ENCODE measurements at regions not wholly inside any gene's neighbourhood (a gene's known extent, or its start where the extent isn't known, plus 50 kb on each side); places are given as distances from the start of the nearest gene placed in this dataset.
"Not testable (repeated sequence)": the region's sequence is repeated elsewhere in the genome, so short reads cannot be mapped to it uniquely, and the experiment has no call there.

- no peak overlapping the region for H3K4me3 ChIP-seq (ENCODE audit: insufficient read depth, low read depth, low read length)
- H3K27ac ChIP-seq (ENCODE audit: insufficient read depth, low read depth, low read length, poor library complexity, severe bottlenecking): no peak overlapping the region
- H3K27me3 ChIP-seq (ENCODE audit: control insufficient read depth, insufficient read depth, low read length, poor library complexity, severe bottlenecking): no peaks in the 10 kb centered on the region
- H3K36me3 ChIP-seq (ENCODE audit: control insufficient read depth, insufficient read depth, low read length): no peaks in the 10 kb centered on the region
- no peaks in the 10 kb centered on the region for H3K9me3 ChIP-seq (ENCODE audit: control insufficient read depth, low read length)
- H3K4me1 ChIP-seq (ENCODE audit: control insufficient read depth, insufficient read depth, low read length): no peaks in the 10 kb centered on the region
Observed at GRCh38 chr11:92002568-92002967, 222.1 kb upstream of the FAT3 start.

- Histone ChIP-seq H3K36me3 (ENCODE audit: control insufficient read depth, insufficient read depth, low read length) (no peaks in the 10 kb centered on the region), H3K4me3 (ENCODE audit: insufficient read depth, low read depth, low read length) (no peak overlapping the region), H3K4me1 (ENCODE audit: control insufficient read depth, insufficient read depth, low read length) (no peaks in the 10 kb centered on the region), H3K9me3 (ENCODE audit: control insufficient read depth, low read length) (no peaks in the 10 kb centered on the region), H3K27ac (ENCODE audit: insufficient read depth, low read depth, low read length, poor library complexity, severe bottlenecking) (no peak overlapping the region), H3K27me3 (ENCODE audit: control insufficient read depth, insufficient read depth, low read length, poor library complexity, severe bottlenecking) (no peaks in the 10 kb centered on the region)
- 93 to 96% methylated on average over 2 of the region's 2 CpGs for WGBS, 2 experiments
Observed at GRCh38 chr11:91998481-91998880, 226.1 kb upstream of the FAT3 start.

GRCh38 chr11:91997226-91997625 is 227.4 kb upstream of the FAT3 start:
- 92 to 98% methylated on average over 6 of the region's 6 CpGs for WGBS, 2 experiments
- H3K4me1 ChIP-seq (ENCODE audit: control insufficient read depth, insufficient read depth, low read length): no peaks in the 10 kb centered on the region
- no peak overlapping the region for H3K27ac ChIP-seq (ENCODE audit: insufficient read depth, low read depth, low read length, poor library complexity, severe bottlenecking)
- no peaks in the 10 kb centered on the region for H3K9me3 ChIP-seq (ENCODE audit: control insufficient read depth, low read length)
- H3K27me3 ChIP-seq (ENCODE audit: control insufficient read depth, insufficient read depth, low read length, poor library complexity, severe bottlenecking): no peaks in the 10 kb centered on the region
- no peaks in the 10 kb centered on the region for H3K36me3 ChIP-seq (ENCODE audit: control insufficient read depth, insufficient read depth, low read length)
- no peak overlapping the region for H3K4me3 ChIP-seq (ENCODE audit: insufficient read depth, low read depth, low read length)

GRCh38 chr11:91996526-91996925 is 228.1 kb upstream of the FAT3 start:
- no peaks in the 10 kb centered on the region for H3K36me3 ChIP-seq (ENCODE audit: control insufficient read depth, insufficient read depth, low read length)
- H3K27me3 ChIP-seq (ENCODE audit: control insufficient read depth, insufficient read depth, low read length, poor library complexity, severe bottlenecking): no peaks in the 10 kb centered on the region
- H3K4me1 ChIP-seq (ENCODE audit: control insufficient read depth, insufficient read depth, low read length): no peaks in the 10 kb centered on the region
- H3K4me3 ChIP-seq (ENCODE audit: insufficient read depth, low read depth, low read length): no peak overlapping the region
- WGBS, 2 experiments: 95% methylated on average over 1 of the region's 1 CpG
- no peak overlapping the region for H3K27ac ChIP-seq (ENCODE audit: insufficient read depth, low read depth, low read length, poor library complexity, severe bottlenecking)
- no peaks in the 10 kb centered on the region for H3K9me3 ChIP-seq (ENCODE audit: control insufficient read depth, low read length)

GRCh38 chr11:91988443-91988842 is 236.2 kb upstream of the FAT3 start:
- H3K27me3 ChIP-seq (ENCODE audit: control insufficient read depth, insufficient read depth, low read length, poor library complexity, severe bottlenecking); H3K9me3 ChIP-seq (ENCODE audit: control insufficient read depth, low read length); H3K36me3 ChIP-seq (ENCODE audit: control insufficient read depth, insufficient read depth, low read length); H3K27ac ChIP-seq (ENCODE audit: insufficient read depth, low read depth, low read length, poor library complexity, severe bottlenecking); H3K4me3 ChIP-seq (ENCODE audit: insufficient read depth, low read depth, low read length): not testable (repeated sequence)
- H3K4me1 ChIP-seq (ENCODE audit: control insufficient read depth, insufficient read depth, low read length): peaks cover 11% of the 10 kb centered on the region

GRCh38 chr11:91986218-91986617 is 238.4 kb upstream of the FAT3 start:
- Histone ChIP-seq H3K4me3 (ENCODE audit: insufficient read depth, low read depth, low read length) (no peak overlapping the region), H3K36me3 (ENCODE audit: control insufficient read depth, insufficient read depth, low read length) (no peaks in the 10 kb centered on the region), H3K9me3 (ENCODE audit: control insufficient read depth, low read length) (no peaks in the 10 kb centered on the region), H3K4me1 (ENCODE audit: control insufficient read depth, insufficient read depth, low read length) (peaks cover 11% of the 10 kb centered on the region), H3K27ac (ENCODE audit: insufficient read depth, low read depth, low read length, poor library complexity, severe bottlenecking) (no peak overlapping the region), H3K27me3 (ENCODE audit: control insufficient read depth, insufficient read depth, low read length, poor library complexity, severe bottlenecking) (no peaks in the 10 kb centered on the region)

- no peaks in the 10 kb centered on the region for H3K36me3 ChIP-seq (ENCODE audit: control insufficient read depth, insufficient read depth, low read length)
- H3K4me3 ChIP-seq (ENCODE audit: insufficient read depth, low read depth, low read length): no peak overlapping the region
- no peaks in the 10 kb centered on the region for H3K27me3 ChIP-seq (ENCODE audit: control insufficient read depth, insufficient read depth, low read length, poor library complexity, severe bottlenecking)
- peaks cover 11% of the 10 kb centered on the region for H3K4me1 ChIP-seq (ENCODE audit: control insufficient read depth, insufficient read depth, low read length)
- 93 to 95% methylated on average over 5 of the region's 5 CpGs for WGBS, 2 experiments
- H3K9me3 ChIP-seq (ENCODE audit: control insufficient read depth, low read length): no peaks in the 10 kb centered on the region
- no peak overlapping the region for H3K27ac ChIP-seq (ENCODE audit: insufficient read depth, low read depth, low read length, poor library complexity, severe bottlenecking)
Observed at GRCh38 chr11:91984033-91984584, 240.5 kb upstream of the FAT3 start.

GRCh38 chr11:91981995-91982394 is 242.6 kb upstream of the FAT3 start:
- WGBS, 2 experiments: 73 to 81% methylated on average over 1 of the region's 1 CpG

GRCh38 chr11:91979775-91980174 is 244.8 kb upstream of the FAT3 start:
- H3K36me3 ChIP-seq (ENCODE audit: control insufficient read depth, insufficient read depth, low read length): no peaks in the 10 kb centered on the region
- H3K4me3 ChIP-seq (ENCODE audit: insufficient read depth, low read depth, low read length): no peak overlapping the region
- H3K9me3 ChIP-seq (ENCODE audit: control insufficient read depth, low read length): no peaks in the 10 kb centered on the region
- H3K27me3 ChIP-seq (ENCODE audit: control insufficient read depth, insufficient read depth, low read length, poor library complexity, severe bottlenecking): no peaks in the 10 kb centered on the region
- peaks cover 9% of the 10 kb centered on the region for H3K4me1 ChIP-seq (ENCODE audit: control insufficient read depth, insufficient read depth, low read length)
- no peak overlapping the region for H3K27ac ChIP-seq (ENCODE audit: insufficient read depth, low read depth, low read length, poor library complexity, severe bottlenecking)
- WGBS, 2 experiments: 88 to 89% methylated on average over 1 of the region's 1 CpG

More at GRCh38 chr11:91981995-91982394, 242.6 kb upstream of the FAT3 start:
- peaks cover 11% of the 10 kb centered on the region for H3K4me1 ChIP-seq (ENCODE audit: control insufficient read depth, insufficient read depth, low read length)
- no peak overlapping the region for H3K27ac ChIP-seq (ENCODE audit: insufficient read depth, low read depth, low read length, poor library complexity, severe bottlenecking)
- H3K9me3 ChIP-seq (ENCODE audit: control insufficient read depth, low read length): no peaks in the 10 kb centered on the region
- H3K36me3 ChIP-seq (ENCODE audit: control insufficient read depth, insufficient read depth, low read length): no peaks in the 10 kb centered on the region
- H3K4me3 ChIP-seq (ENCODE audit: insufficient read depth, low read depth, low read length): no peak overlapping the region
- no peaks in the 10 kb centered on the region for H3K27me3 ChIP-seq (ENCODE audit: control insufficient read depth, insufficient read depth, low read length, poor library complexity, severe bottlenecking)

GRCh38 chr11:91978747-91979146 is 245.9 kb upstream of the FAT3 start:
- H3K27ac ChIP-seq (ENCODE audit: insufficient read depth, low read depth, low read length, poor library complexity, severe bottlenecking): no peak overlapping the region
- no peaks in the 10 kb centered on the region for H3K4me1 ChIP-seq (ENCODE audit: control insufficient read depth, insufficient read depth, low read length)
- no peaks in the 10 kb centered on the region for H3K36me3 ChIP-seq (ENCODE audit: control insufficient read depth, insufficient read depth, low read length)
- no peaks in the 10 kb centered on the region for H3K27me3 ChIP-seq (ENCODE audit: control insufficient read depth, insufficient read depth, low read length, poor library complexity, severe bottlenecking)
- no CpG with 5 or more reads among the region's 1 CpG for WGBS, 2 experiments
- H3K9me3 ChIP-seq (ENCODE audit: control insufficient read depth, low read length): no peaks in the 10 kb centered on the region
- no peak overlapping the region for H3K4me3 ChIP-seq (ENCODE audit: insufficient read depth, low read depth, low read length)

GRCh38 chr11:91972665-91973266 is 251.9 kb upstream of the FAT3 start:
- H3K27me3 ChIP-seq (ENCODE audit: control insufficient read depth, insufficient read depth, low read length, poor library complexity, severe bottlenecking): no peaks in the 10 kb centered on the region
- WGBS, 2 experiments: 86 to 88% methylated on average over 3 of the region's 3 CpGs
- H3K36me3 ChIP-seq (ENCODE audit: control insufficient read depth, insufficient read depth, low read length): no peaks in the 10 kb centered on the region
- H3K27ac ChIP-seq (ENCODE audit: insufficient read depth, low read depth, low read length, poor library complexity, severe bottlenecking): no peak overlapping the region
- no peaks in the 10 kb centered on the region for H3K4me1 ChIP-seq (ENCODE audit: control insufficient read depth, insufficient read depth, low read length)
- no peaks in the 10 kb centered on the region for H3K9me3 ChIP-seq (ENCODE audit: control insufficient read depth, low read length)
- H3K4me3 ChIP-seq (ENCODE audit: insufficient read depth, low read depth, low read length): no peak overlapping the region
